RWPE1 (cell line): ENCODE measurements at regions not wholly inside any gene's neighbourhood (a gene's known extent, or its start where the extent isn't known, plus 50 kb on each side); places are given as distances from the start of the nearest gene placed in this dataset.

ENCODE experiments used
- CTCF ChIA-PET: fragments of 350-600 bp; sonication (Branson Sonifier 250); formaldehyde crosslinking; extraction: SDS; loops from one replicate; lab custom pipeline; 2021; lab: Yijun Ruan, JAX
- POLR2A ChIA-PET: fragments of 400-600 bp; formaldehyde crosslinking; extraction: SDS; loops from one replicate; lab custom pipeline; 2020; ENCODE audit warnings: antibody characterized with exemption; ENCODE audit not compliant: low non-redundant PET; lab: Yijun Ruan, JAX
- DNase-seq: peaks from one replicate; pipeline ENCODE4 v3.0.0; 2012; ENCODE audit warnings: low spot score
- H3K27ac ChIP-seq: fragments of 450-650 bp; 2 replicates; pipeline ENCODE4 v1.5.1; 2017
- TF ChIP-seq, protein P1 (sequence below): fragments of 450-650 bp; conservative IDR thresholded peaks from 2 replicates; pipeline ENCODE4 v1.5.1; 2017; ENCODE audit warnings: low read depth, mild to moderate bottlenecking

DNA sequence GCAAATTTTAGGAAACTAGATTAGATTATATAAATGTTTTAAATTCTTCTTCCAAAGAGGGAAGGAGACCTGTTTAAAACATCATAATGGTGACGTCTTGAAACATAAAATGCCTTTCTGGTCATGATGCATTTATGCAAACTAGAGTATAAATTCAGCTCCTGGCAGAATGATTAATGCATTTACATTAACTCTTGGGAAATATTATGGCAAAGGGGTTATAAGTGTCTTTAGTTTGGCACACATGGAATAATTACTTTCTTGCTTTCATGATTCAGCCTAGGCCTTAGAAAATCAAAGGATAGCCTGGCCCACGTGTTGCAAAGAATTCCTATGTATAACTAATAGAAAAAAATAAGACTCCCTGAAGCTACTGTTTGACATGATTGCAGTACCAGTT is 639.2 kb downstream of the RFPL4B start:
- ChIA-PET POLR2A (no interaction called here), CTCF (interaction anchor here (0.5 to 0.6 kb wide), 2 partner anchors 368 to 444 kb away, joined by 3 read pairs; no protein-coding TSS in a partner anchor)
- DNase-seq: no peak
- no peak overlapping the region for H3K27ac ChIP-seq
- TF ChIP-seq, protein P1, sequence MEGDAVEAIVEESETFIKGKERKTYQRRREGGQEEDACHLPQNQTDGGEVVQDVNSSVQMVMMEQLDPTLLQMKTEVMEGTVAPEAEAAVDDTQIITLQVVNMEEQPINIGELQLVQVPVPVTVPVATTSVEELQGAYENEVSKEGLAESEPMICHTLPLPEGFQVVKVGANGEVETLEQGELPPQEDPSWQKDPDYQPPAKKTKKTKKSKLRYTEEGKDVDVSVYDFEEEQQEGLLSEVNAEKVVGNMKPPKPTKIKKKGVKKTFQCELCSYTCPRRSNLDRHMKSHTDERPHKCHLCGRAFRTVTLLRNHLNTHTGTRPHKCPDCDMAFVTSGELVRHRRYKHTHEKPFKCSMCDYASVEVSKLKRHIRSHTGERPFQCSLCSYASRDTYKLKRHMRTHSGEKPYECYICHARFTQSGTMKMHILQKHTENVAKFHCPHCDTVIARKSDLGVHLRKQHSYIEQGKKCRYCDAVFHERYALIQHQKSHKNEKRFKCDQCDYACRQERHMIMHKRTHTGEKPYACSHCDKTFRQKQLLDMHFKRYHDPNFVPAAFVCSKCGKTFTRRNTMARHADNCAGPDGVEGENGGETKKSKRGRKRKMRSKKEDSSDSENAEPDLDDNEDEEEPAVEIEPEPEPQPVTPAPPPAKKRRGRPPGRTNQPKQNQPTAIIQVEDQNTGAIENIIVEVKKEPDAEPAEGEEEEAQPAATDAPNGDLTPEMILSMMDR: no peak

DNA sequence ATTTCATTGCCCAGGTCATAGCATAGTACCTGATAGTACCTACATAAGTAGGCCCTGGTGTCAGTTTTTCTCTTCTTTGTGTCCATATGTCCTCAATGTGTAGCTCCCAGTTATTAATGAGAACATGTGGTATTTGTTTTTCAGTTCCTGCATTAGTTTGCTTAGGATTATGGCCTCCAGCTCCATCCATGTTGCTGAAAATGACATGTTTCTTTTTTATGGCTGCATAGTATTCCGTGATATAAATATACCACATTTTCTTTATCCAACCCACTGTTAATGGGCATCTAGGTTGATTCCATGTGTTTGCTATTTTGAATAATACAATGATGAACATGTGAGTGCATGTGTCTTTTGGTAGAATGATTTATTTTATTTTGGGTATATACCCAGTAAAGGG is 641.6 kb downstream of the RFPL4B start:
- no peak overlapping the region for H3K27ac ChIP-seq
- TF ChIP-seq, protein P1: no peak
- CTCF ChIA-PET: no interaction called here
- no peak for DNase-seq
- POLR2A ChIA-PET: no interaction called here

DNA sequence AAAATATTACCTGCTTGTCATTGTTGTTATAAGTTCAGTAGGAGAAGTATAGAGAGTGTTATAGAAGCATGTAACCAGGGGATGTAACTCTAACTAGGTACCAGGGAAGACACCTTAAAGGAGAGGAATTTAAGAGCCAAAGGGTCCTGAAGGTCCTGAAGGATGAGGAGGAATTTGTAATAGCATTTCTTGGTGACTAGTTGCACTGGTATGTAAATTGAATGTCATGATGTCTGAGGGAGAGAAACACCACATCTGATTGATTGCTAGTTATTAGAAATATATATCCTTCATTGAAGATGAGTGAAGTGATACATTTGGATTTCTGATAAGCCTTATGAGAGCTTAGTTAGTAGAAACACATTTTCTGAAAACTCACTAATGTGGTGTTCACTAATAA is 643.8 kb downstream of the RFPL4B start:
- POLR2A ChIA-PET: no interaction called here
- TF ChIP-seq, protein P1: no peak
- no peak for DNase-seq
- CTCF ChIA-PET: no interaction called here
- H3K27ac ChIP-seq: no peak overlapping the region

DNA sequence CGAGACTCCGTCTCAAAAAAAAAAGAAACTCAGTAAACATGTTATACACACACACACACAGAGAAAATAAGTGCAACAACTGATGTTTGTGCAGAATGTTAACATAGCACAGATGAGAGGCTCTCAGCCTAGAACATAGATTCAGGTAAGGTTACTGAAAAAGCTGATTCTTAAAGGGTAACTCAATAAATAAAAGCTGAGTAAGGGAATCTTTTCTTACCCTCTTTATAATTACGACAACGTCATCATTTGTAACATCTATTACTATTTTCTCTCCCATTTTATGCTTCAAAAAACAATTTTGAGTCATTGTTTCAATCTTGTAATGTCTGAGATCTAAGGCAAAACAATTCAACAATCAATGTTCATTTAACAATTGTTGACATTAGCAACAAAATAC is 644.8 kb downstream of the RFPL4B start:
- TF ChIP-seq, protein P1: no peak
- CTCF ChIA-PET: interaction anchor here (0.6 kb wide), 1 partner anchor 1071 kb away, joined by 3 read pairs; no protein-coding TSS in a partner anchor
- POLR2A ChIA-PET: no interaction called here
- no peak for DNase-seq
- no peak overlapping the region for H3K27ac ChIP-seq

DNA sequence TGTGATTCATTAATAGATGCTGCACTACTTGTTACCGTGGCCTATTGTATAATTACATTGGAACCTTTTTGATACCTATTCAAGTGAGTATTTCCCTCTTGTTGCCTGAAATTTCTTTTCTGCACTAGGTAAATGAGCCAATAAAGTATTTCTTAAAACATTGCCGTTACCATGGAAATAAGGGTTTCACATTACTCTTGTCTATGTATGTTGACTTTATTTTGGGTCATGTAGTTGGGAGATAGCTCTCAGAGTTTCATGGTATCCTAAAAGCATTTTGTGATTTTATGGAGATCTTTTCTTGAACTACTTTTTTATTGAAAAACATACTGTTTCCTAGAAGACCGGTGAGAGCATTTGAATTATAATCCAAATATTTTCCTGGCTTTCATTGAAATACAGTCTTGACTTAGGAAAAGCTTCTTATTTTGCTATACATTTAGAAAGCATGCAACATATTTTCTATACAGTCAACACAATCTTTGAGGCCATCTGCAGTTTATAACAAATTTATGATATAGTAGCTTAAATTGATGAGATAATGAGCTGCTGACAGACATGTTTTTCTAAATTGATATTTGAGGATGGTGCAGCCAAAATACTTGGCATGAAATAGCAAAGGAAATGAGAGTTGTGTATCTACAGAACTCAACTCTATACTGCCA is 650.4 kb downstream of the RFPL4B start:
- no peak for DNase-seq

DNA sequence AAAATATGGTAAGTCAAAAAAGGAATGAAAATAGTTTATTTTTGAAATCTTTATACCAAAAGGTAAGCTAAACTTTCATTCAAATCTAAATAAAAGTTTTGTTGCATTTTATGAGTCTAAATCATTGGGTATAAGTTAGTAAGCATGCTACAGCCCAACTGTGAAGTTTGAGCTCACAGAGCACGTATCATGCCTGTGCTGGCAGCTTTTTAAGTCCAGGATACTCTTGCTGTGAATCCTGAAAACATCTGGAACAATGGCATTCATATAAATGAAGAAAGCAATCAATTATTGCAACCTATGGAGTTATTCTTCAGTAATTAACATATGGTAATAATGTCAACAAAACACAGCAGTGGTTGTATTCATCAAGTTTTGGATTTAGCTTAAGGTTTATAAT is 656.9 kb downstream of the RFPL4B start:
- POLR2A ChIA-PET: no interaction called here
- TF ChIP-seq, protein P1: no peak
- no peak for DNase-seq
- H3K27ac ChIP-seq: no peak overlapping the region
- CTCF ChIA-PET: no interaction called here

More for the DNA sequence above, 650.4 kb downstream of the RFPL4B start:
- TF ChIP-seq, protein P1: no peak
- ChIA-PET POLR2A (no interaction called here), CTCF (no interaction called here)
- no peak overlapping the region for H3K27ac ChIP-seq
